ENCODE measurements at regions not wholly inside any gene's neighbourhood (a gene's known extent, or its start where the extent isn't known, plus 50 kb on each side); places are given as distances from the start of the nearest gene placed in this dataset.
A peak's percentile ranks its signal among the peaks of the same experiment; 100 is the strongest.
"Not testable (repeated sequence)": the region's sequence is repeated elsewhere in the genome, so short reads cannot be mapped to it uniquely, and the experiment has no call there.

GRCh38 chr11:93605642-93606041 is 55.8 kb upstream of the CEP295 start (continued):
- TF ChIP-seq SMAD3 (CRISPR knock-in tag; IDR thresholded peaks at IDR 0.05; ENCODE audit: borderline replicate concordance), result no peak
- TF ChIP-seq IRF2 (CRISPR knock-in tag; IDR thresholded peaks at IDR 0.05; ENCODE audit: borderline replicate concordance, low read depth), result no peak

GRCh38 chr11:93604008-93604660 is 57.3 kb upstream of the CEP295 start:
- peaks cover 28% of the 10 kb centered on the region for H3K27me3 Mint-ChIP-seq (ENCODE audit: low read depth)
- no peak for DNase-seq (ENCODE audit: low spot score)
- POLR2A ChIA-PET, result no interaction called here
- ATAC-seq, result peak; percentile 34; the same call in 1 of the 2 replicates
- CTCF ChIA-PET, result no interaction called here
- H3K9me3 Mint-ChIP-seq, result no peaks in the 10 kb centered on the region
- H3K36me3 Mint-ChIP-seq, result no peaks in the 10 kb centered on the region
- no peak overlapping the region for H3K4me3 Mint-ChIP-seq
- TF ChIP-seq NFE2L1 (CRISPR knock-in tag; IDR thresholded peaks at IDR 0.05), result no peak
- TF ChIP-seq, protein P1, sequence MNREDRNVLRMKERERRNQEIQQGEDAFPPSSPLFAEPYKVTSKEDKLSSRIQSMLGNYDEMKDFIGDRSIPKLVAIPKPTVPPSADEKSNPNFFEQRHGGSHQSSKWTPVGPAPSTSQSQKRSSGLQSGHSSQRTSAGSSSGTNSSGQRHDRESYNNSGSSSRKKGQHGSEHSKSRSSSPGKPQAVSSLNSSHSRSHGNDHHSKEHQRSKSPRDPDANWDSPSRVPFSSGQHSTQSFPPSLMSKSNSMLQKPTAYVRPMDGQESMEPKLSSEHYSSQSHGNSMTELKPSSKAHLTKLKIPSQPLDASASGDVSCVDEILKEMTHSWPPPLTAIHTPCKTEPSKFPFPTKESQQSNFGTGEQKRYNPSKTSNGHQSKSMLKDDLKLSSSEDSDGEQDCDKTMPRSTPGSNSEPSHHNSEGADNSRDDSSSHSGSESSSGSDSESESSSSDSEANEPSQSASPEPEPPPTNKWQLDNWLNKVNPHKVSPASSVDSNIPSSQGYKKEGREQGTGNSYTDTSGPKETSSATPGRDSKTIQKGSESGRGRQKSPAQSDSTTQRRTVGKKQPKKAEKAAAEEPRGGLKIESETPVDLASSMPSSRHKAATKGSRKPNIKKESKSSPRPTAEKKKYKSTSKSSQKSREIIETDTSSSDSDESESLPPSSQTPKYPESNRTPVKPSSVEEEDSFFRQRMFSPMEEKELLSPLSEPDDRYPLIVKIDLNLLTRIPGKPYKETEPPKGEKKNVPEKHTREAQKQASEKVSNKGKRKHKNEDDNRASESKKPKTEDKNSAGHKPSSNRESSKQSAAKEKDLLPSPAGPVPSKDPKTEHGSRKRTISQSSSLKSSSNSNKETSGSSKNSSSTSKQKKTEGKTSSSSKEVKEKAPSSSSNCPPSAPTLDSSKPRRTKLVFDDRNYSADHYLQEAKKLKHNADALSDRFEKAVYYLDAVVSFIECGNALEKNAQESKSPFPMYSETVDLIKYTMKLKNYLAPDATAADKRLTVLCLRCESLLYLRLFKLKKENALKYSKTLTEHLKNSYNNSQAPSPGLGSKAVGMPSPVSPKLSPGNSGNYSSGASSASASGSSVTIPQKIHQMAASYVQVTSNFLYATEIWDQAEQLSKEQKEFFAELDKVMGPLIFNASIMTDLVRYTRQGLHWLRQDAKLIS (CRISPR knock-in tag; IDR thresholded peaks at IDR 0.05; ENCODE audit: borderline replicate concordance), result no peak
- H3K27ac Mint-ChIP-seq, result no peak overlapping the region
- peaks cover 28% of the 10 kb centered on the region for H3K4me1 Mint-ChIP-seq

DNA sequence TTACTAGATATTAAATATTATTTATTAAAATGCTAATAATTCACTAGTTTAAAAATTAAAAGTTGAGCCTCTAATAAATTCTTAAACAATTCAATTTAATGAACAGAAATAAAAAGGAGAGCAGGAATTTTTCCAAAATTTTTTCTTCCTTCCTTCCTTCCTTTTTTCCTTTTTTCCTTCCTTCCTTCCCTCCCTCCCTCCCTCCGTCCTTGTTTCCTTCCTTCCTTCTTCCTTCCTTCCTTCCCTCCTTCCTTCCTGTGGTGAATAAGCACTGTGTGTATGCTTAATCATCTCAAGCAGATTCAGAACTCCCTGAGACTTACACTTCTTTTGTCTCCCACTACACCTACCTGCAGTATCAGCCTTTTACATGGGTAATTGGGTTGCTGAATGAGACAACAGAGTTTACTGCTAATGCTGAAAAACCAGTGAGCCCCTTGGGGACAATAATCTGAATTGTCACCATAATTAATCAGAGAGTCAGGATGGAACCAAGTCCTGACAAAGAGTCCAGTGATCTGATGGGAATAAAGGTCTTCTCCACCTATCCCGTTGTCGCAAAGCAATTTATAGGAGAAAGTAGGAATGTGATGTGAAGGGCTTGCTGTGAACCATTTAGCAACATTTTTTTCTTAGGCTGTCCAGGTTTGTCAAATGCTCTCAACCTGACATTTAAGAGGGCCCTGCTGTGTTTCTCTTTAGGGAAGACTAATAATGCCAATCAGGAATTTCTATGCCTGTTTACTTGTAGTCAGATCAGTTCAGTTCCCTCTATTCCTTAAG is 58.1 kb upstream of the CEP295 start:
- no peak overlapping the region for H3K27ac Mint-ChIP-seq
- POLR2A ChIA-PET, result no interaction called here

GRCh38 chr11:93596171-93596570 is 53.0 kb upstream of the SMCO4 start:
- H3K9me3 Mint-ChIP-seq; H3K4me1 Mint-ChIP-seq; CTCF ChIA-PET; H3K27me3 Mint-ChIP-seq (ENCODE audit: low read depth); POLR2A ChIA-PET; DNase-seq (ENCODE audit: low spot score); H3K36me3 Mint-ChIP-seq; H3K4me3 Mint-ChIP-seq; ATAC-seq; H3K27ac Mint-ChIP-seq: not testable (repeated sequence)

More for the DNA sequence above, 58.1 kb upstream of the CEP295 start:
- no peaks in the 10 kb centered on the region for H3K36me3 Mint-ChIP-seq
- no peak for DNase-seq (ENCODE audit: low spot score)
- TF ChIP-seq AR (CRISPR knock-in tag; IDR thresholded peaks at IDR 0.05), result no peak
- no peak for TF ChIP-seq CBFB (CRISPR knock-in tag; IDR thresholded peaks at IDR 0.05; ENCODE audit: low read depth)
- no peak for TF ChIP-seq E2F1 (CRISPR knock-in tag; IDR thresholded peaks at IDR 0.05)
- TF ChIP-seq ZNF263 (CRISPR knock-in tag; IDR thresholded peaks at IDR 0.05; ENCODE audit: low read depth), result no peak
- TF ChIP-seq ZNF396 (CRISPR knock-in tag; IDR thresholded peaks at IDR 0.05; ENCODE audit: borderline replicate concordance), result no peak
- no peak for TF ChIP-seq CREB1 (CRISPR knock-in tag; IDR thresholded peaks at IDR 0.05)
- TF ChIP-seq TEAD4 (CRISPR knock-in tag; IDR thresholded peaks at IDR 0.05), result no peak
- TF ChIP-seq TCF7 (CRISPR knock-in tag; IDR thresholded peaks at IDR 0.05; ENCODE audit: low read depth), result no peak
- H3K9me3 Mint-ChIP-seq, result no peaks in the 10 kb centered on the region
- CTCF ChIA-PET, result no interaction called here
- H3K4me3 Mint-ChIP-seq, result no peak overlapping the region
- ATAC-seq, result no peak
- H3K27me3 Mint-ChIP-seq (ENCODE audit: low read depth), result peaks cover 24% of the 10 kb centered on the region
- H3K4me1 Mint-ChIP-seq, result peaks cover 28% of the 10 kb centered on the region
